BLaER1 (cell line): ENCODE measurements at regions not wholly inside any gene's neighbourhood (a gene's known extent, or its start where the extent isn't known, plus 50 kb on each side); places are given as distances from the start of the nearest gene placed in this dataset.
"Not testable (repeated sequence)": the region's sequence is repeated elsewhere in the genome, so short reads cannot be mapped to it uniquely, and the experiment has no call there.

Source experiments
- H3K27ac ChIP-seq: shearing (Covaris generic); formaldehyde crosslinking; 2 replicates; pipeline ENCODE4 v1.8.1; 2022
- H3K27me3 ChIP-seq: shearing (Covaris generic); formaldehyde crosslinking; 2 replicates; pipeline ENCODE4 v1.8.1; 2022
- H3K36me3 ChIP-seq: shearing (Covaris generic); formaldehyde crosslinking; 2 replicates; pipeline ENCODE4 v1.8.1; 2022
- H3K4me1 ChIP-seq: shearing (Covaris generic); formaldehyde crosslinking; 2 replicates; pipeline ENCODE4 v1.8.1; 2022
- H3K4me2 ChIP-seq: shearing (Covaris generic); formaldehyde crosslinking; 2 replicates; pipeline ENCODE4 v1.8.1; 2022
- H3K4me3 ChIP-seq: shearing (Covaris generic); formaldehyde crosslinking; 2 replicates; pipeline ENCODE4 v1.8.1; 2022
- H3K9ac ChIP-seq: shearing (Covaris generic); formaldehyde crosslinking; 2 replicates; pipeline ENCODE4 v1.8.1; 2022
- H3K9me3 ChIP-seq: shearing (Covaris generic); formaldehyde crosslinking; 2 replicates; pipeline ENCODE4 v1.8.1; 2022
- H4K20me1 ChIP-seq: shearing (Covaris generic); formaldehyde crosslinking; 2 replicates; pipeline ENCODE4 v1.8.1; 2022
- Cebpa-rat ChIP-seq: shearing (Covaris generic); IDR thresholded peaks from 2 replicates; pipeline ENCODE4 v1.8.1; 2022

DNA sequence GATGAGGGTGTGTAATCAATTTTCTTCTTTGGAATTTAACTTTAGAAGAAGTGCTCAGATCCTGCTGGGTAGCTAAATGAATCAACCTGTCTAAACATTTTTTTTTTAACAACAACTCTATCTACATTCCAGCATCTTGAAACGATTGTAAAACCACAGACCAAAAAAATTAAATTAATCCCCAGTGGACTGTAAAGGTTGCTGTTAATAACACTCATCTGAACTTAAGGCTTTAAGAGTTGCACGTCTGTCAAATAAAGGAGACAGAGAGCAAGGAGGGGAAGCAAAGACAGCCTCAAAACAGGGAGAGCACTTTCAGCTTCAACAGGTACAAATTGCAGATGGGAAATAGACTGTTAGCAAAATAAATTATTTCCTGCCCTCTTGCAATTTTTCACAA, 548.5 kb downstream of the DTWD2 start:
- no peak overlapping the region for H3K9ac ChIP-seq
- no peak for TF ChIP-seq Cebpa-rat
- H3K4me2 ChIP-seq: no peak overlapping the region
- no peaks in the 10 kb centered on the region for H3K36me3 ChIP-seq
- H4K20me1 ChIP-seq: no peaks in the 10 kb centered on the region
- peaks cover 32% of the 10 kb centered on the region for H3K4me1 ChIP-seq
- no peak overlapping the region for H3K27ac ChIP-seq
- H3K4me3 ChIP-seq: no peak overlapping the region
- H3K27me3 ChIP-seq: no peaks in the 10 kb centered on the region
- no peaks in the 10 kb centered on the region for H3K9me3 ChIP-seq

DNA sequence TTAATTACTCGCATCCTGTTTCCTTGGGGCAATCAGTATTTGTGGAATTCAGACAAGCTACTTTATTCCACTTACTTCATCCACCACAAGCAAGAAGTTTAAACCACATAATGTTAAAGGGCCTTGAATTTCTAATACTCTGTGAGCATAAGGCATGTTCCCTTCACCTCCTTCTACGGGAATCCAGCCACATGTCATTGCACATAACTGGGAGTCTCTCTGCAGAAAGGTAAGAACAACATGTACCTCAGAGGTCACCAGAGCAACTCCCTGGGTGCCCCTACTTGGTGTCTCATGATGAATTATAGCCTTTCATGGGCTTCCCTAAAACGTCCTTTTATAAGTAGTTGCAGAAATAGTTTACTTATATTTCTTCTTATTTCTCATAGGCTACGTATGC, 553.2 kb downstream of the DTWD2 start:
- H3K9ac ChIP-seq: no peak overlapping the region
- H3K27me3 ChIP-seq: no peaks in the 10 kb centered on the region
- no peaks in the 10 kb centered on the region for H3K9me3 ChIP-seq
- no peak for TF ChIP-seq Cebpa-rat
- no peaks in the 10 kb centered on the region for H4K20me1 ChIP-seq
- no peak overlapping the region for H3K4me3 ChIP-seq
- no peaks in the 10 kb centered on the region for H3K36me3 ChIP-seq
- H3K27ac ChIP-seq: no peak overlapping the region
- H3K4me2 ChIP-seq: no peak overlapping the region
- H3K4me1 ChIP-seq: peaks cover 7% of the 10 kb centered on the region

DNA sequence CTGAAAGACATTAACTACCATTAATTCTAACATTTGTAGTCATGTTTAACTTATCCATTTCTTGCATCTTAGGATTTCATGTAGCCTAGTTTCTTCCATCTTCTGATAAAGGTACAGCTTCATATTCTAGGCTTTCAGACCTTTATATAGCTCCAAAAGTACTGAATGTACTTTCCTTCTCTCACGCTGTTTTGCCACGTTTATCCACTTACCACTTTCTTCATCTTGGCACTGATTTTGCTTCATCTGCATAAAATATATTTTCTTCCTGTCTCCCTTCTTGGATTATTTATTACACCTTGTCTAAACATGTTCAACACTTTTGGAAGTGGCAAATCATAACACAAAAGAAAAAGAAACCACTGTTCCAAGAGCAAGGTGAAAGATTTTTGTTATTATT, 553.8 kb downstream of the DTWD2 start:
- Histone ChIP-seq H4K20me1 (no peaks in the 10 kb centered on the region), H3K4me1 (0 out of 2 replicates have a peak, but pooled peaks cover under 1% of the 10 kb centered on the region), H3K4me2 (no peak overlapping the region), H3K4me3 (no peak overlapping the region), H3K36me3 (no peaks in the 10 kb centered on the region), H3K27me3 (no peaks in the 10 kb centered on the region), H3K27ac (no peak overlapping the region), H3K9ac (no peak overlapping the region), H3K9me3 (no peaks in the 10 kb centered on the region)
- TF ChIP-seq Cebpa-rat: no peak

DNA sequence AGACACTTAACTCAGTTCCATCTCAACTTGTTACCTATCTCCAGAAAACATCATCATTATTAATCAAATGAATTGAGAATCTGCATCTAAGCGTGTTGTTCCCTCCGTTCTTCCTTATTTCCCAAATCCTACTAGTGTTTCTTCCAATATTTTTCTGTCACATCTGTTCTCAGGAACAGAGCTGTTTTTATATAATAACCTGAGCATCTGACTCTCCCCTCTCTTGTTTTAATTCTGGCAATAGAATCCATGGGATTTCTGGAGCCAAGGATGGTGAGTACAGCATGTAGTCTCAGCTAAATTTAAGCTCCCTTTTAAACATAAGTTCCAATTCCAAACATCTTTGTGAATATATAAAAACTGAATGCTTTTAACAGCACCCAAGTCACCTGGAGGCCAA, 558.3 kb downstream of the DTWD2 start:
- no peaks in the 10 kb centered on the region for H3K27me3 ChIP-seq
- H3K9ac ChIP-seq: no peak overlapping the region
- H4K20me1 ChIP-seq: no peaks in the 10 kb centered on the region
- H3K4me1 ChIP-seq: no peaks in the 10 kb centered on the region
- peaks cover 3% of the 10 kb centered on the region; the same call in 1 of the 2 replicates for H3K9me3 ChIP-seq
- H3K4me2 ChIP-seq: no peak overlapping the region
- no peak for TF ChIP-seq Cebpa-rat
- H3K36me3 ChIP-seq: no peaks in the 10 kb centered on the region
- H3K4me3 ChIP-seq: no peak overlapping the region
- H3K27ac ChIP-seq: no peak overlapping the region

DNA sequence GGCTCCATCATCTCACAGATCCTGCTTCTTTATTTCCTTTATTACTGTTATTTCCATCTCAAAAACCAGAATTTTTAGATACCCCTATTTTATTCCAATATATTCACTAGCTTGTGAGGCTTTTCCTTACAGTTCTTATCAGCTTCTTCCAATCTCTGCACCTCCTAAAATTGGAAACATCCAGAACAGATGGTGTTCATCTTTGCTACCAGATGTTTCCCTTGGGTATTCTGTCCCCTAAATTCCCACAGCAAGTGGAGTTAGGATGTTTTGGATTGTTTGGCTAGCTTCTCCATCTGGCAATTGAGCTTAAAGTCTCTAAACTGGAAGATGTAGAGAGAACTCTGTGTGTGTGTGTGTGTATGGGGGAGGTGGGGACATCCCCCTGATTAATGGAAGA, 580.4 kb downstream of the DTWD2 start:
- no peak for TF ChIP-seq Cebpa-rat
- Histone ChIP-seq H3K9me3 (no peaks in the 10 kb centered on the region), H3K27me3 (no peaks in the 10 kb centered on the region), H3K9ac (no peak overlapping the region), H3K4me2 (no peak overlapping the region), H3K36me3 (no peaks in the 10 kb centered on the region), H4K20me1 (no peaks in the 10 kb centered on the region), H3K4me1 (no peaks in the 10 kb centered on the region), H3K27ac (no peak overlapping the region), H3K4me3 (no peak overlapping the region)

DNA sequence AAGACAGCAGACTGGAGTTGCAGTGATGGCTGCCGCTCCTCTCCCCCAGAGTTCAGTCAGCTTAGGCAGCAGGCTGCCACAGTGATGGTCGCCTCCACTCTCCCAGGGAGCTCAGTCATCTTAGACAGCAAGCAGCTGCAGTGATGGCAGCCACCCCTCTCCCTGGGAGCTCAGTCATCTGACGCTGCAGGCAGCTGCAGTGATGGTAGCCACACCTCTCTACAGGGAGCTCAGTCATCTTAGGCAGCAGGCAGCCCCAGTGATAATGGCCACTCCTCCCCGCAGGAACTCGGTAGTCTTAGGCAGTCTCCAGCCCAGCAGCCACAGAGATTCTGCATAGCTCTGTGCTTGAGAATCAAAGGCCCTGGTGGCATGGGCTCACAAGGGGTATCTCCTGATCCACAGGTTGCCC, 582.7 kb downstream of the DTWD2 start:
- Histone ChIP-seq H3K4me3 (no peak overlapping the region), H3K9me3 (peaks cover 7% of the 10 kb centered on the region; the same call in 1 of the 2 replicates), H3K9ac (no peak overlapping the region), H4K20me1 (no peaks in the 10 kb centered on the region), H3K27ac (no peak overlapping the region), H3K4me2 (no peak overlapping the region), H3K27me3 (no peaks in the 10 kb centered on the region), H3K4me1 (no peaks in the 10 kb centered on the region), H3K36me3 (no peaks in the 10 kb centered on the region)
- TF ChIP-seq Cebpa-rat: no peak

DNA sequence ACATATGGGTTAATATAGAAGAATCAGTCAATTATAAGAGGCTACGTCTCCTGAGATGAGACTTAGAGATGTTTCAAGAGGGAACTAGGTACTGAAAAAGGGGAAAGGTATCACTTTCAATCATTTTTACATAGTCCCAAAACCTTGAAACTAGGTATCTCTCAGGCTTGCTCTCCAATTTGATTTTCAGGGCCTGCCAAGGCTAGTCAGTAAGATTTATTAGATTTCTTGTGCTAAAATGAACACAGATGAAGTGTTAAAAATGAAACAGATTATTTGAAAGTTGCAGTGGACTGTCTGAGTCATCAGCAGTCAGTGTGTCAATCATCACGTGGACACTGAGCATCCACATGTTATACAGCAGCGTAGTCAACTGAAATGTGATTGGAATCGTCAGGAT, 591.1 kb downstream of the DTWD2 start:
- H3K27ac ChIP-seq: no peak overlapping the region
- no peaks in the 10 kb centered on the region for H3K36me3 ChIP-seq
- no peaks in the 10 kb centered on the region for H4K20me1 ChIP-seq
- H3K27me3 ChIP-seq: no peaks in the 10 kb centered on the region
- TF ChIP-seq Cebpa-rat: no peak
- H3K9ac ChIP-seq: no peak overlapping the region
- no peak overlapping the region for H3K4me3 ChIP-seq
- H3K4me2 ChIP-seq: no peak overlapping the region
- H3K9me3 ChIP-seq: peaks cover 7% of the 10 kb centered on the region; the same call in 1 of the 2 replicates
- H3K4me1 ChIP-seq: no peaks in the 10 kb centered on the region

DNA sequence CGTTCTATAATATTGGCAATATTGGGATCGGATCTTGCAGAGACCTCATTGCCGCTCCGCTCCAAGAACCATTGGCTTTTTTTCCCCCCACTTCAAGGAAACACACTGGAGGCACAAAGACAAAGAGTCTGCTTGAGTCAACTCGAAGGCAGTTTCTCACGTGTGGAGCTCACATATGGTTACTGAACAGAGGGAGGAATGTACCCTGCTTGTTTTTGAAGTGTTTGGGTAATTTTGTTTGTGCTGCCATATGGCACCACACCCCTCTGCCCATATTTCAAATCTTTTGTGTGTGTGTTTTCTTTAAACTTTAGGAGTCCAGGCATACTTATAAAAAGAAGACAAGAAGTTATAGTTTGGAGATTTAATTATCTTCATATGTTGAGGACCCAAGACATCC, 595.9 kb downstream of the DTWD2 start:
- H3K4me1 ChIP-seq: no peaks in the 10 kb centered on the region
- H3K9me3 ChIP-seq: no peaks in the 10 kb centered on the region
- no peaks in the 10 kb centered on the region for H3K36me3 ChIP-seq
- H3K9ac ChIP-seq: no peak overlapping the region
- TF ChIP-seq Cebpa-rat: no peak
- H3K4me2 ChIP-seq: no peak overlapping the region
- H3K4me3 ChIP-seq: no peak overlapping the region
- H3K27ac ChIP-seq: no peak overlapping the region
- no peaks in the 10 kb centered on the region for H3K27me3 ChIP-seq
- H4K20me1 ChIP-seq: no peaks in the 10 kb centered on the region

DNA sequence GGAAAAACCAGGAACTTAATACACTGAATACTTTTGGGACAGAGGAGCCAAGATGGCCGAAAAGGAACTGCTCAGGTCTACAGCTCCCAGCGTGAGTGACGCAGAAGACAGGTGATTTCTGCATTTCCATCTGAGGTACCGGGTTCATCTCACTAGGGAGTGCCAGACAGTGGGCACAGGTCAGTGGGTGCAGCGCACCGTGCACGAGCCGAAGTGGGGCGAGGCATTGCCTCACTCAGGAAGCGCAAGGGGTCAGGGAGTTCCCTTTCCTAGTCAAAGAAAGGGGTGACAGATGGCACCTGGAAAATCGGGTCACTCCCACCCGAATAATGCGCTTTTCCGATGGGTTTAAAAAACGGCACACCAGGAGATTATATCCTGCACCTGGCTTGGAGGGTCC, 605.4 kb downstream of the DTWD2 start:
- not testable (repeated sequence) for H3K4me2 ChIP-seq, H3K9ac ChIP-seq, H4K20me1 ChIP-seq, H3K27ac ChIP-seq, H3K4me3 ChIP-seq, H3K4me1 ChIP-seq, H3K27me3 ChIP-seq, H3K36me3 ChIP-seq, H3K9me3 ChIP-seq

DNA sequence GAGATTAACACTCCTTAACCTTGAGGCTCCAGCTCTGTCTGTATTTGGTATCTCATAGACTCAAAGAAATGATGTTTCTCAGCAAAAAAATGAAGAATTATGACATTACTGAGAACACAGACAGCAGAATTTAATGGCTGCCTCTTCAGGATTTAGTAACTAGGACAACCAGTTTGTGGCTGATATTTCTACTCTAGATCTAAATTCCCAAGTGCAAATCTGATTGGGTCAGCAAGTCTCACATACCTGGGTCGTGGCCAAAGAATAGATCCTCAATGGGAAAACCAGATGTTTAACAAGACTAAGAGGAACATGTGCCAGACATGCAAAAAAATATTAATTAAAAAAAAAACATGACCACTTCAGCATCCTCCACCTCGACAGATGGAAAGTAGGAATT, 608.9 kb downstream of the DTWD2 start:
- H3K4me2 ChIP-seq: no peak overlapping the region
- H3K27ac ChIP-seq: no peak overlapping the region
- H3K36me3 ChIP-seq: no peaks in the 10 kb centered on the region
- H3K9ac ChIP-seq: no peak overlapping the region
- no peaks in the 10 kb centered on the region for H3K4me1 ChIP-seq
- H3K27me3 ChIP-seq: no peaks in the 10 kb centered on the region
- H3K4me3 ChIP-seq: no peak overlapping the region
- no peak for TF ChIP-seq Cebpa-rat
- H4K20me1 ChIP-seq: no peaks in the 10 kb centered on the region
- no peaks in the 10 kb centered on the region for H3K9me3 ChIP-seq

DNA sequence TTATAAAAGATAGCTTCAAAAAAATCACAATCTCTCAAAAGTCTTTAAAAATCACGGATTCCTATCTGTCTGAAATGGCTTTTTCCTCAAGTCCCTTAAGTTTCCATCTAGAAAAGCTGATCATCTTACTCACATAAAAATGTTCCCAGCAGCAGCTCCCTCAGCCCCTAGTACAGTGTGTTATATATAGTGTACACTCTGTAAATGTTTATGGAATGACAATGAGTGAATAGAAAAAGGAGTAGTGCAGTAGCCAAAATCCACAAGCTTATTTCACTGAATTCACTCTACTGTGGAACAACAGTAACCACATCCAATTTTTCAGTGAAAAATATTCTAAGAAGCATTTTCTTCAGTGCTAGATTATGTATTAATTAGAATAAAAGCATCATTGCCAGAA, 609.4 kb downstream of the DTWD2 start:
- Histone ChIP-seq H3K27me3 (no peaks in the 10 kb centered on the region), H3K4me3 (no peak overlapping the region), H3K4me1 (no peaks in the 10 kb centered on the region), H3K9me3 (no peaks in the 10 kb centered on the region), H3K36me3 (no peaks in the 10 kb centered on the region), H3K9ac (no peak overlapping the region), H3K4me2 (no peak overlapping the region), H4K20me1 (no peaks in the 10 kb centered on the region), H3K27ac (no peak overlapping the region)
- TF ChIP-seq Cebpa-rat: no peak
